ENCODE measurements at regions not wholly inside any gene's neighbourhood (a gene's known extent, or its start where the extent isn't known, plus 50 kb on each side); places are given as distances from the start of the nearest gene placed in this dataset.

DNA sequence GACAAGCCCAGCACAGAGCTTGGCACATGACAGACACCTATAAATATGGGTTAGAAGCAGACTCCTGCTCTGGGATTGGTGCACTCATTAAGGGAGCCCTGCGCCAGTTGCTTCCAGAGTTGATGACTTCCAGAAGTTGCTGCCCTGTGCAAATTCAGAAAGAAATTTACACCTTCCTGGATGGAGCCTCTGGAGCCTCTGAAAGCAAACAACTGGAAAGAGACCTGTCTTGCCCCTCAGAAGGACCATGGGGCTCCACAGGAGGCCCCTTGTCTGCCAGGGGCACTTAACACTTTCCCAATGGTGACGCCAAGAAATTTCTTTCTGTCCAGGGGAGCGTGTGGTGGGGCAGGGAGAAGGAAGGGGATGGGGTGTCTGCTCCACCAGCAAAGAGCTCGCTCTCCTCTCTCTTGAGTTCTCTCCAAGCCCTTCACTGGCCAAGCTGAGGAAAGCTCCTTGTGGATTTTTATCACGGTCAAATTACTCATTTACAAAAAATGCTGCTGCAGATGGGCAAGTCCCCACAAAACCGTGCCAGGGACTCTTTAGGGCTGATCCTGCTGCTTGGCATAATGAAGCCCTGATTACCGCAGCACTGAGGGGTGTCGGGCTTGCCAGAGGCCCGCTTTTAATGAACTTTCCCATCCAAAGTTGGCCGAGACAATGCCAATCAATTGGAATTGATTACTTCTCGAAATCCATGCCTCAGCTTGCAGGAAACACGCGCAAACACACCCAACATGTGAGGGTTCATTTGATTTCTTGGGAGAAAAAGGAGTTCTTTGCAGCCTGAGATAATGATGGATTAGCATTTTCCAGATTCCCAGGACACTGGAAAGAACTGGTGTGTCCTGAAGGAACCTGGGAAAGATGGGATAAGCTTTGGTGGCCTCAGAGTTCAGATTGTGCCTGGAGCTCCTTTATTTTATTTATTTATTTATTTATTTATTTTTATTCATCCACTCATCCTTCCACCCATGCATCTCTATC, 583.6 kb upstream of the CDH5 start:
- no peak for DNase-seq

DNA sequence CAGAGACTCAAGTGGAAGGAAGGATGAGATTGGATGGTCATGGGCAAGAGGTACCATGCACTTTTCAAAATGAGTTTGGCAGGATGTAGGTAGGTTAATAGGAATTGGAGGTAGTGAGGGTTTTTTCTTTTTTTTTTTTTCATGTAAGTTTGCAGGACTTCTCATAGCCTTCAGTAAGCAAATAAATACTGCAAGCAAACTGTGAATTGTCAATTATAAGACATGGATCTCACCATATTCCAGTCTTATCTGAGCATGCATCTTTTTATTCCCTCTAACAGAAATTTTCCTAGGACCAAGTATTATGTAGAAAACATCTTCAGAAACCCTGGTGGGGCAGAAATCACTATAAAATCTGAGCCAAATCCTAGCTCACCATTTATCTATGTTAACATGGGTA, 584.6 kb upstream of the CDH5 start:
- DNase-seq, result no peak

DNA sequence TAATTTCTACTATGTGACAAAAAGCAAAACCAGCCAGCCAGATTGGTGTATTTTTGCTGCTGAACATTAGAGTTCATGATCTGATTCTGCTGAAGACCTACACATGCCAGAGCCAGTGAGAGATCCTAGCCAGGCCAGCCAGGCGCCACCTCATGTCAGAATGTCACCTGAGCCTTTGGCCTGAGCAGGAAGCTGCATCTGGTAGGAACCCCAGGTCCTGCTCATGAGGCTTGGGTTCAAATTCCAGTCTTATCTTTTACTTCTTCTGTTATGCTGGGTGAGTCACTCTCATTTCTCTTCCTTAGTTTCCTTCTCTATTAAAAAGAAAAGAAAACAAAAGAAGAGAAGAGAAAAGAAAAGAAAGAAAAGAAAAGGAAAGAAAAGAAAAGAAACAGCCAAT, 585.1 kb upstream of the CDH5 start:
- DNase-seq, result no peak

DNA sequence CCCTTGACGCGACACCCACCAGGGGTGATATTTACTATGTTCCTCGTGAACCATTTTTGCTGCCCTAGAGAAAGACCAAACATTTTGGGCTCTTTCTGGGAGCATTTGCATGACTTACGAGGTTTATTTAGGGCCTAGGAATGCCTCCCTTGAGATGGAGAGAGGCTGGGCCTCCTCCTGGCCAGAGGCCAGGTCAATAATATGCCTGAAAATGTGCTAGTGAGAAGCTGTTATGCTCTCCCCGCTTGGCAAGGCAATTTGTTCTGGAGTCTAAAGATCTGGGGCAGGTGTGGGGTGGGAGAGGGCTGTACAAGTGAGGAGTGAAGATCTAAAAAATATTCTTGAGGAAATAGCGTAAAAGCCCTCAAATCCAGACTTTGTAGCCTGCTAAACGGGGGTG, 587.3 kb upstream of the CDH5 start:
- DNase-seq, result no peak

DNA sequence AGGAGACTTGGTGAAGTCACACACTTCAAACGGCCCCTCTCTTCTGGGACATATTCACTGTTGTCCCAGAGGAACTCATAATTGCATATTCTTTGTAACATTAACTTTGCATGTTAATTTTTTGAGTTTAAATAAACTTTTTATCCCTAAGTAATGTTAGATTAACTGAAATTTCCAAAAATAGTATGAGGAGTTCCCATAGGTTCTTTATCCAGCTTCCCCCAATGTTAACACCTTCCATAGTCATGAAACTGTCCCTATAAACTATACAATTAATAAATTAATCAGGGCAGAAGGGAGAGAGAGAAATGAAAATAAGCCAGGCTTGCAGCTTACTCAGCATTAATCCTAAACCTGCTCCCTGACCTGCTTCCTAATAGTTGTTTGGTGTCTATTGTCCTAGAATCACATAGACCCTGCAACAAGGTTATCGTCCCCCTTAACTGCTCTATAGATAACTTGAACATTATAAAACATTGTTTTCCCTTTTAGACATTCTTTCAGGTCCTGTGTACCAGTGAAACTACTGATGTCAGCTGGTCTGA, 589.8 kb upstream of the CDH5 start:
- DNase-seq, result no peak

DNA sequence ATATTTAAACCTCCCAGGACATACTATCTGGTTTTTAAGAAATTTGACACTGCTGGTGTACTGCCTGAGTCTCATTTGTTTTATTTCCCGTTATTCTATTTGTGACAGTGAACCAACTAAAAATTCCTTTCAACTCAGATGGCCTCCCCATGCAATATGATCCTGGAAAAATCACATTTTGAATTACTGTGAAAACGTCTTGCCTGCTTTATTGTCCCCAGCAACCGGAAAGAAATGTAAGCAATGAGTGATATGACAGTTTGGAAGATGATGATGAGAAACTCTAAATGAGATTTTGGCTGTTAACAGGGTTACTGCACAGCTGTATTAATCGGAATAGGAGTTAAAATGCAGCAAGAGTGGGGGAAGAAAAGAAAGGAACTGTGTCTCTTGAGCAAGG, 590.7 kb upstream of the CDH5 start:
- DNase-seq, result no peak

DNA sequence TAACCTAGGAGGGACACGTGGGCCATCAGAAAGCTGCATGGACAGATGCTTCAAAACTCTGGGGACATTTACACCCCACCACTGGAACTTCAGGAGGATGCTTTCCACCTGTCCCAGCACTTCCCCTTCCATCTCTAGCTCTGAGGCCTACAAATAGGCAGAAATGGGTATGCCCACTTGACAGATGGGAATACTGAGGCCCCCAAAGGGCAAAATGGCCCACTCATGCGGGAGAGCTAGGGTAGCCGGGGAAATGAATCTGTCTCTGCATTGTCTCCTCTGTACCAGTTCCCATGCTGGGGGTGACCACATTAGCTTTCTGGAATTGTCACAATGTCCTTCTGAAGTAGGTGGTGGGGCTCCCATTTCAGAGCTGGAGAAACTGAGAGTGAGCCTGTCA, 592.1 kb upstream of the CDH5 start:
- DNase-seq, result no peak

DNA sequence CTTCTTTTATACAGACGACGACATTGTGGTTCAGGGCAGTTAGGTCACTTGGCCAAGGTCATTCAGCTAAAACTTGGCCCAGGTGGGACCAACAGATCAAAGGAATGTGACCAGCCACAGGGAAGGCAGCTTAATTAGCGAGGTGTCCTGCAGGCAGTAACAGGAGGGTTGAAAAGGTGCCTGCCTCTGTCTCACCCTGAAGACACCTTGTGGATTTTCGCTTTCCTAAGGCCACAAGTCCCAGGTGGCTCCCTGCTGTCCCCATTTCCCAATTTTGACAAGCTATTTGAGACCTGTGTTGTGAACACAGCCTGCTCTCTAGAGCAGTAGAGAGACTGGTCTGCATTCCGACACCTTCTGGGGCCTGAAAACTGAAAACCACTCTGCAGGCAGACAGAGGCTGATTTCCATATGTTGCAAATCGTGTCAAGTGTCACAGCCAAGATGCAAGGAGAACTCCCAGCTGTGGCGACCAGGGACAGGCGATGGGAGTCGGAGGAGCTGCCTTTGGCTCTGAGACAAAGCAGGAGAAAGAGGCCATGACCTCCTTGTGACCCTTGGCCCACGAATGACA, 593.1 kb upstream of the CDH5 start:
- DNase-seq, result no peak

DNA sequence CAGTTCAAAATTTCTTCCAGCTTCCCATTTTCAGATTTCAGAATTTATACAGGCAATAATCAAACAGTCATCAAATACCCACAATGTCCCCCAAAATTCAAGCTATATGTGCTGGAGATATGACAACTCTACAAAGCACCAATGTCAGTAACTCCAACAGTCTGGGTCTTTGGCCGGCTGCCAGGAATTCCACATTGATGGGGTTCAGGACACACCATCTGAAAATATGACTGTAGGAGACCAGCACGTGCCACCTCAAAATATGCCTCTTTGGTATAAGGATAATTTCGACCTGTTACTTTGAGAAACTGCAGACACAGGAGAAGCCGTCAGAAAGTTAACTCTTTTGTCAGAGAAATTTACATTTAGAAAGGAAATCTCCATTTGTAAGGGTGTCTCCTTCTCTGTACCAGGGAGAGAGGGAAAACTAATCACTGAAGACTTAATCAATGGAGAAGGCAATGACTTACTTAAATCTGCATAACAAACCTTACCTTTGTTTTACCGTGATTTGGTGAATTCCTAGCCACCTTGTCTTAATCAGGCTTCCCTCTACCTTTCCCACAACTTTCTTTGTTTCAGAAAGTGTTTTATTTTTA, 594.3 kb upstream of the CDH5 start:
- no peak for DNase-seq

DNA sequence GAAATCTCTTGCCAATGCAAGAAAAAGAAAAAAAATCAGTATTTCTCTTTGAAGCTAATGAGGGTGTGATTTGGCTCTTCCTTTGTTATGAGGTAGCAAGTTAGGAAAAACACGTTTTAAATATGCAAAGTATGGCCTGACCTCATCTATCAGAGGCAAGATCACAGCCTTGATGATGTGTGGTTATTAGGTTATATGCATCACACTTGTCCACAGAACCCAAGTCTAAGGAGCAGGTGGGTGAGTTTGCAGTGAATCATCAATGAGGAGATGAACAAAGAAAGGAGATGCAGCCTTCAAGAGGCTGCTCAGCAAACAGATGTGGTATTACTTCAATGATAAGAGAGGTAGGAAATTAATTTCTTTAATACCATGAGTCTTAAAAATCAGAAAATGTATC, 594.8 kb upstream of the CDH5 start:
- DNase-seq, result no peak

DNA sequence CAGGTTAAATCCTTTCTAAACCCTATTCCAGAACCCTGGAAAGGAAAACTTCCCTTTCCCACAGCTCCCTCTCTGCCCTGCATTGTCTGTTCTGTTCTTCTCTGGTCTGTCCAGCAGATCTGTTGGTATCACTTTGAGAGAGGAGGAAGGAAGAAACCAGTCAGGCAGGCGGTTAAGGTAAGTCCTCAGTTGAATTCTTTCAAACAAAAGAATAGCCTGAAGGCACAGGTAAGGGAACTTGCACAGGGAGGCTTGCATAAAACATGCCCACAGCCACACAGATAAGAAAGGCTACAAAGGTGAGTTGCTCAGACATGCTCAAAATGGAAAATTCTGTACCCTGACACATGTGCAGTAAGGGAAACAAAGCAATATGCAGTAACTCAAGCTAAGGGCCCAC, 595.7 kb upstream of the CDH5 start:
- DNase-seq, result no peak

DNA sequence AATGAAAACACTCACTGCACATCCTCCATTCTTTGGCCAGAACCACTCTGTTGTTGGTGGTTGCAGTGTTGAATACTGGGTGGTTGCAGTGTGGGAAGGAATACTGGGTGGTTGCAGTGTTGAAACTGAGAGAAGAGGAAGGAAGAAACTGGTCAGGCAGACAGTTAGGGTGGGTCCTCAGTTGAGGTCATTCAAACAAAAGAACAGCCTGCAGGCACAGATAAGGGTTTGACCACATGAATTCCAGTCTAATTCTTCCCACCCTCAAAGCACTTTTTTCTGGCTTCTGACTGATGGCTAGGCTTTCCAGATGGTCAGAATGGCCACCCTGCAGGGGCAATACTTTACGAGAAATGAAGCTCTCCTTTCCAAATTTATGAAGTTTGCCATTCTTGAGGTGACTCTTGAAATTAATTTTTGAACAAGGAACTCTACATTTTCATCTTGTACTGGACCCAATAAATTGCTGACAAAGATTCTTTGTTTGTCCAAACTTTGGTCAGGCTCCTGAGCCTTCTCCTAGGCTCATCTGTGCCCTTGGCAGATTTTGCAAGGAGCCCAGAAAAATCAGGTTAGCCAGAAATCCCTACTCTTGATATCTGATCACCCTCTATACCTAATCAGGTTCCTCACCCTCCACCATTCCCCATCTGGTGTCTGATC, 596.6 kb upstream of the CDH5 start:
- DNase-seq, result no peak

DNA sequence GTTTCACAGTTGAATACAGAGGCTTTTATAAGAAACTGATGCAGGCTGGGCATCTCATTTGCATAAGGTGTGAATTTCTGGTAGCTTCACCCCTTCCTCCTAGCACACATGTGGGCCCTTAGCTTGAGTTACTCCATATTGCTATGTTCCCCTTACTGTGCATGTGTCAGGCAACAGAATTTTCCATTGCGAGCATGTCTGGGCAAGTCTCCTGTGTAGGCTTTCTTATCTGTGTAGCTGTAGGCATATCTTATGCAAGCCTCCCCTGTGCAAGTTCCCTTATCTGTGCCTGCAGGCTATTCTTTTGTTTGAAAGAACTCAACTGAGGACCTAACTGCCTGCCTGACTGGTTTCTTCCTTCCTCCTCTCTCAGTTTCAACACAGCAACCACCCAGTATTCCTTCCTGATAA, 597.4 kb upstream of the CDH5 start:
- no peak for DNase-seq

DNA sequence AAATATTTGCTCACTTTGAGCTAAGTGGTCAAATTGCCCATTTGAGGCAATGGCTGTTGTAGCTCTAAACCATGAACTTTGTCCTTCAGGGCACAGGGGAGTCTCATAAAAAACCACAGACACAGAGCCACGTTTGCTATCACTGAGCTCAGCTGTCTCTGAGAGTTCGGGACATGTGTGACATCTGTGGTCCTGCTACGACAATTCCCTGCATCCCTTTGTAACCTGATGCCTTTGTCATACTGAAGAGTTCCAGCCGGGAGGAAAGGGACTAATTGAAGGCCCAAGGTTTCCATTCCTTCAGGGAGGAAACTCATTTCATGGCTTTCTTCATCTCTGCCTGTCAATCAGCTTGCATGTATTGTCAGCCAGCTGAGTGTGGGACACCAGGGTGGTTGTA, 599.4 kb upstream of the CDH5 start:
- DNase-seq, result no peak

DNA sequence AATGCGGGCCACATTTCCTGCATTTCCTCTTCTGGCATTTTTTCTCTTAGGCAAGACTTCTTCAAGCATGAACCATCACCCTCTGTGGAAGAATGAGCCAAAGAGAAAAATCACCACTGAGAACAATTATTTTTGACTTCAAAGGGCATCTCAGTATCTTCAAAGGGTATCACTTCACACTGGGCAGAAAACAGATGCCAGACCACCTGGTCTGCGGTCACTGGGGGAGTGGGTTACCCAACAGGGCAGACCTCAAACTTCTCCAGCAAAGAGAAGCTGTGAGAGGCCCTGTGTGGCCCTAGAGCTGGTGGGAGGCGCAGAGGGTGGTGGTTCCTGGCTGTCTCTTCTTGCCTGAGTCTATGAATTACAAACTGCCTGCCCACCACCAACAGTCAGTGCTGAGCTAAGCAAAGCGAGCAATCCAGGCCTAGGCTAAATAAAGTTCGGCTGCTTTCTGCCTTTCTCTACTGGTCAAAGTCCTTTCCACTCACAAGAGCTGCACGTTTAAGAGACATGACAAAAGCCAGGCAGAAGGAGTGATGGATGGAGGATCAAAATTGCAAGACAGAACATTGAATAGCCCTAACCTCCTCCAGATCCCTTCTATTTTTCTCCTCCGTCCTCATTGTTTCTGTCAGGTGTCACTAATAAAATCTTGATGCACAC, 602.7 kb upstream of the CDH5 start:
- DNase-seq, result no peak

DNA sequence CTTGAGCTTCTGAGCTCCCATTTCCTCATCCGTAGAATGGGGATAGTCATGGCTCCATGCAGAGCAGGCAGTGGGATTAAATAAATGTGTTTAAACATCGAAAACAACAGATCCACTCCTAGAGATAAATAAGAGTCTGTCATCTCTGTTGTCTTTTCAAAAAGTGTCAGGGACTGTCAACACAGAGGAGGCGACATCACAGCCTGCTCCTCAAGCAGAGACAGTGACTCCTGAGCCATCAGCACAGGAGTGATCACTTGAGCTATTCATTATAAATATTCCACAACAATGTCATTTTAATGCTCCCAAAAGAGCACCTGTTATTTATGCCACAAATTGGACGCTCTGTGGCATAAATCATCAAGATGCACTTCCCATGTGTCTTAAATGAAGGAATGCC, 605.6 kb upstream of the CDH5 start:
- DNase-seq, result no peak

DNA sequence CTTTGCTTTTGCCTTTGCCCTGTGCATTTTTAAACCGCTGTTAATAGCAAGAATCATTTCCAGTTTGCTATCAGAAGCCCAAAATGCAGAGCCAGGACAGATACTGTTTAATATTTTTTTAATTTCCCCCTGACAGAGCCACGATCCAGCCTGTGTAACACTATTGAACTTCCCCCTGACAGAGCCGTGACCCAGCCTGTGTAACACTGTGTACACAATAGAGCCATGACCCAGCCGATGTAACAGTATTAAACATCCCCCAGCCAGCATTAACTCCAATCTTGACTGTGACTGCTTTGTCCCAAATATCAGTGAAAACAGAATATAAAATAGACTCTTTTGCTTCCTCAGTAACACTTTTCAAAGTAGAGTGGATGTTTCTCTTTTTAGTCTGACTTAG, 607.9 kb upstream of the CDH5 start:
- DNase-seq, result no peak

DNA sequence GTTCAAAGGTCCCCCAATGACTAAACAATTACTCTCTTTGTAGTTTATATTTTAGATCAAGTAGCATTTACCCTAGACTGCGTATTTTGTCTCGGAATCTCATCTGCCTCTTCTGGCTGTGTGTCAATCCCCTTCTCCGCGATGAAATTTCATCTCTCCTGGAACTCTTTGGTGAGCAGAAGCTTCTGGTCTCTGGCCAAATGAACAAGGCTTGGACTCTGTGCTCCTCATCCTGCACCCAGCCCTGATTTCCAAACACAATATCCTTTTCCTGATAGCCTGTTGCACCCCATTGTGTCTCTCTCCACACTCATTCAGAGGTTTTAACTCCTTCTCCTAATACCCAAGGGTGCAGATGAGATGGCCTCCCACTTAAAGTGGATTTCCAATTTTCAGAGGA, 609.4 kb upstream of the CDH5 start:
- no peak for DNase-seq

DNA sequence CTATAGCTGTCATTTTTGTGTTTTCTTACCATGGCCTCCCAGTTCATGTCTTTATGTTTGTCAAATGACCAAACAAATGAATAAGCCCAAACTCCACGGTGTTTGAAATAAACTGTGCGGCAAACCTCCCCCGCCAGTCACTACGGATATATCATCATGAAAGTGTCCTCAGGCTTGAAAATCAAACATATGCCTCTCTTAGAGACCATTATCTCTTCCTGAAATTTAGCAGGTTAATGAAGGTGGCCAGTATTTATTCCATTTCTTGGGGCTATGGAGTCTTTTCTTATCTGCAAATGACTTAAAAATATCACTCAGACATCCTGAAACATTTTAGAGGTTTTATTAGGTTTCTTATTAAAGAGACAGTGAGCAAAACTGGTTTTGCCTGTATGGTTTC, 610.3 kb upstream of the CDH5 start:
- no peak for DNase-seq

DNA sequence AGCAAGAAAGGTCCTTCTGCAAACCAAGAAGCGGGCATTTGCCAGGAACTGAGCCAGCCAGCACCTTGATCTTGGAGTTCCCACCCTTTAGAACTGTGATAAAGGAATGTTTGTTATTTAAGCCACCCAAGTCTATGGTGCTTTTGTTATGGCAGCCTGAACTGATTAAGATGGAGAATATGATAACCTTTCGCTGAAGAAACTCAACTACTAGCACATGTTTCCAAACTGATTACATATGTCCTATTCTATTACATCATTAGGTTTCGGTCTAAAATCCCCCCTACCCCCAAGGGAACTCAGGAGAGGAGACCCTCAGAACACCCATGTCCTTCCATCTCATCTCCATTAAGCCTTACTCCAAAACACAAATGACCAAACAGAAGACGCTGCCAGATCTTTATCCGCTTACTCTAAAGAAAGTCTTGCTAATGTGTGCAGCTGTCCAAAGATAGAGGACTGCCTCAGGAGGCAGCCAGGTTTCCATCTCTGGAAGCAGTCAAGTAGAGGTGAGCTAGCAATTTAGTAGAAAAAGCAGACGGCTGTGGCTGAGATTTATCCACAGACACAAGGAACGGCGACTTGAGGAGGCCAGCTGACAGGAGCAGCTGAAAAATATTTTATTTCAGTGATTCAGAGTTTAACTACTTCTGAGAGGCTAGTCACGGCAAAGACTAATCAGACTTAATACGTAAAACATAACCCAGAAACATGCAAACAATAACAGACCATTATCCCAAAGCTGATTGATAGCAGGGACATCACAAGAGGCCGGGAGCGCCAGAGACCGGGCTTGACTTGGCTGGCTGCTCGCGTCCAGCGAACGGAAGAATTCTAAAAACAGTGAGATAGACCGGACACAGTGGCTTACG, 611.4 kb upstream of the CDH5 start:
- no peak for DNase-seq

DNA sequence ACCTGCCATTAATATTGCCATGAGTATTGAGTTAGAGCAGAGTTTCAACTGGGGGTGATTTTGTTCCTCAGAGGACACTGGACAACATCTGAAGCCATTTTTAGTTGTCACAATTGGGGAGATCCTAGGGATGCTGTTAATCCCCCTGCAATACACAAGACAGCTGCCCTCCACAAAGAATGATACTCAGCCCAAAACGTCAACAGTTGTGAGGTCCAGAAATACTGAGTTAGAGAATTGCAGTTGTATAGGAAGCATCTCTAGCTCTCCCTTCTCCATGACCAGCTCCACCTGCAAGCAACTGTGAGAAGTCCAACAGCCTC, 614.0 kb upstream of the CDH5 start:
- no peak for DNase-seq
